H9 (cell line): ENCODE measurements at regions not wholly inside any gene's neighbourhood (a gene's known extent, or its start where the extent isn't known, plus 50 kb on each side); places are given as distances from the start of the nearest gene placed in this dataset.
"Not testable (repeated sequence)": the region's sequence is repeated elsewhere in the genome, so short reads cannot be mapped to it uniquely, and the experiment has no call there.

Source experiments
- DNase-seq: peaks from one replicate; pipeline ENCODE4 v3.0.0-alpha.2; 2017
- H2AFZ ChIP-seq: one replicate; pipeline ENCODE4 v1.6.1; 2013; ENCODE audit warnings: mild to moderate bottlenecking, low read length, control low read depth, moderate library complexity
- H2AK5ac ChIP-seq: 2 replicates; pipeline ENCODE4 v1.6.1; 2013; ENCODE audit warnings: low read length, control low read depth, mixed read lengths; ENCODE audit not compliant: insufficient read length
- H2BK120ac ChIP-seq: one replicate; pipeline ENCODE4 v1.6.1; 2013; ENCODE audit warnings: low read depth, mild to moderate bottlenecking, low read length, control low read depth, inconsistent platforms; ENCODE audit not compliant: poor library complexity, severe bottlenecking
- H2BK12ac ChIP-seq: 2 replicates; pipeline ENCODE4 v1.6.1; 2013; ENCODE audit warnings: low read length, control low read depth, mixed read lengths, low read depth; ENCODE audit not compliant: insufficient read length
- H2BK15ac ChIP-seq: 2 replicates; pipeline ENCODE4 v1.6.1; 2013; ENCODE audit warnings: low read depth, low read length, control low read depth
- H2BK20ac ChIP-seq: one replicate; pipeline ENCODE4 v1.6.1; 2013; ENCODE audit warnings: low read depth, mild to moderate bottlenecking, low read length, control low read depth, inconsistent platforms; ENCODE audit not compliant: poor library complexity, severe bottlenecking
- H2BK5ac ChIP-seq: 2 replicates; pipeline ENCODE4 v1.6.1; 2013; ENCODE audit warnings: low read length, control low read depth, mixed read lengths; ENCODE audit not compliant: insufficient read length
- H3K14ac ChIP-seq: 2 replicates; pipeline ENCODE4 v1.6.1; 2013; ENCODE audit warnings: low read length, control low read depth; ENCODE audit not compliant: insufficient read depth
- H3K18ac ChIP-seq: 2 replicates; pipeline ENCODE4 v1.6.1; 2013; ENCODE audit warnings: low read depth, mild to moderate bottlenecking, mixed read lengths, low read length, control low read depth; ENCODE audit not compliant: insufficient read length
- H3K23ac ChIP-seq: 2 replicates; pipeline ENCODE4 v1.6.1; 2013; ENCODE audit warnings: low read length, control low read depth, mixed read lengths, low read depth; ENCODE audit not compliant: insufficient read length
- H3K23me2 ChIP-seq: 2 replicates; pipeline ENCODE4 v1.6.1; 2013; ENCODE audit warnings: low read depth, mild to moderate bottlenecking, mixed read lengths, low read length, control low read depth; ENCODE audit not compliant: insufficient read length, poor library complexity, severe bottlenecking
- H3K27ac ChIP-seq: 2 replicates; pipeline ENCODE4 v1.5.1; 2013; ENCODE audit warnings: low read length, control low read depth, mixed read lengths, low read depth; ENCODE audit not compliant: insufficient read length
- H3K27me3 ChIP-seq: 2 replicates; pipeline ENCODE4 v1.6.1; 2013; ENCODE audit warnings: low read length, control low read depth, inconsistent platforms; ENCODE audit not compliant: insufficient read depth
- H3K4ac ChIP-seq: 2 replicates; pipeline ENCODE4 v1.6.1; 2013; ENCODE audit warnings: low read depth, mild to moderate bottlenecking, control low read depth, inconsistent platforms, low read length, moderate library complexity
- H3K4me1 ChIP-seq: 2 replicates; pipeline ENCODE4 v1.6.1; 2013; ENCODE audit warnings: low read length, control low read depth, inconsistent platforms; ENCODE audit not compliant: insufficient read depth
- H3K4me2 ChIP-seq: 2 replicates; pipeline ENCODE4 v1.6.1; 2013; ENCODE audit warnings: low read length, control low read depth, mixed read lengths; ENCODE audit not compliant: insufficient read length, insufficient read depth
- H3K56ac ChIP-seq: 2 replicates; pipeline ENCODE4 v1.6.1; 2013; ENCODE audit warnings: low read depth, mild to moderate bottlenecking, mixed read lengths, low read length, control low read depth; ENCODE audit not compliant: insufficient read length
- H3K79me1 ChIP-seq: 2 replicates; pipeline ENCODE4 v1.6.1; 2013; ENCODE audit warnings: low read depth, mild to moderate bottlenecking, moderate library complexity, low read length, control low read depth, inconsistent platforms; ENCODE audit not compliant: insufficient read depth, poor library complexity, severe bottlenecking
- H3K79me2 ChIP-seq: 2 replicates; pipeline ENCODE4 v1.6.1; 2013; ENCODE audit warnings: low read length, control low read depth, inconsistent platforms; ENCODE audit not compliant: insufficient read depth
- H3K9ac ChIP-seq: 2 replicates; pipeline ENCODE4 v1.6.1; 2013; ENCODE audit warnings: low read length, control low read depth, mixed read lengths; ENCODE audit not compliant: insufficient read length; ENCODE audit errors: extremely low read depth
- H3K9me3 ChIP-seq: one replicate; pipeline ENCODE4 v1.6.1; 2013; ENCODE audit warnings: low read depth, low read length, inconsistent platforms; ENCODE audit not compliant: control insufficient read depth
- H3T11ph ChIP-seq: one replicate; pipeline ENCODE4 v1.6.1; 2013; ENCODE audit warnings: mild to moderate bottlenecking, low read length, control low read depth, inconsistent platforms
- H4K20me1 ChIP-seq: one replicate; pipeline ENCODE4 v1.6.1; 2013; ENCODE audit not compliant: control insufficient read depth, insufficient read length, insufficient read depth
- H4K5ac ChIP-seq: 2 replicates; pipeline ENCODE4 v1.6.1; 2013; ENCODE audit warnings: low read depth, mild to moderate bottlenecking, mixed read lengths, low read length, control low read depth; ENCODE audit not compliant: insufficient read length
- H4K8ac ChIP-seq: replicated peaks from 2 replicates; pipeline ENCODE4 v1.6.1; 2013; ENCODE audit warnings: low read length, control low read depth, mixed read lengths, low read depth; ENCODE audit not compliant: insufficient read length
- H4K91ac ChIP-seq: 2 replicates; pipeline ENCODE4 v1.6.1; 2013; ENCODE audit warnings: low read depth, mild to moderate bottlenecking, moderate library complexity, mixed read lengths, low read length, control low read depth; ENCODE audit not compliant: insufficient read length
- H3K27ac Mint-ChIP-seq, 3 experiments: 2 replicates in 2 of 3; 3 replicates in 1 of 3; pipeline ENCODE4 v1.8.0; 2020 to 2021; ENCODE audit warnings: mixed read lengths in 3 of 3, mild to moderate bottlenecking in 1 of 3, moderate library complexity in 1 of 3
- H3K27me3 Mint-ChIP-seq: 2 replicates; pipeline ENCODE4 v1.8.0; 2021; ENCODE audit warnings: low read depth, mild to moderate bottlenecking, moderate library complexity, mixed read lengths
- H3K36me3 Mint-ChIP-seq, 3 experiments: 2 replicates in 2 of 3; 3 replicates in 1 of 3; pipeline ENCODE4 v1.8.0; 2020 to 2021; ENCODE audit warnings: low read depth in 3 of 3, mixed read lengths in 3 of 3; ENCODE audit not compliant: insufficient read depth in 1 of 3
- H3K4me1 Mint-ChIP-seq, 2 experiments: 2 replicates each; pipeline ENCODE4 v1.8.0; 2020; ENCODE audit warnings: mixed read lengths in 2 of 2
- H3K4me3 Mint-ChIP-seq, 2 experiments: 2 replicates in 1 of 2; 3 replicates in 1 of 2; pipeline ENCODE4 v1.8.0; 2020 to 2021; ENCODE audit warnings: mild to moderate bottlenecking in 2 of 2, mixed read lengths in 2 of 2, moderate library complexity in 1 of 2
- H3K9me3 Mint-ChIP-seq, 2 experiments: 2 replicates in 1 of 2; 3 replicates in 1 of 2; pipeline ENCODE4 v1.8.0; 2020; ENCODE audit warnings: mild to moderate bottlenecking in 2 of 2, mixed read lengths in 2 of 2, moderate library complexity in 1 of 2
- WGBS: extraction: QIAGEN DNeasy Blood & Tissue Kit; methylation state at CpG from one replicate; pipeline ENCODE4 v1.1.7; 2013; ENCODE audit warnings: missing lambda C conversion rate, low lambda C conversion rate, mixed read lengths; ENCODE audit not compliant: insufficient read length; ENCODE audit errors: extremely low coverage; 5-methylcytosine and 5-hydroxymethylcytosine counted together

GRCh38 chr20:28593383-28593782, 2664.1 kb upstream of the DEFB115 start:
- not testable (repeated sequence) for H3K79me1 ChIP-seq, H3K36me3 Mint-ChIP-seq, H3K14ac ChIP-seq, H3K18ac ChIP-seq, H3K79me2 ChIP-seq, H2AFZ ChIP-seq, H3K23me2 ChIP-seq, DNase-seq, H3K27me3 ChIP-seq, H3T11ph ChIP-seq, H2AK5ac ChIP-seq, H3K4me1 ChIP-seq, H4K8ac ChIP-seq, H2BK12ac ChIP-seq, H3K9me3 ChIP-seq, H3K4me1 Mint-ChIP-seq, H3K27ac ChIP-seq, H3K4ac ChIP-seq, H2BK15ac ChIP-seq, H3K23ac ChIP-seq, H3K4me3 Mint-ChIP-seq, H3K4me2 ChIP-seq, H4K5ac ChIP-seq, H3K27me3 Mint-ChIP-seq, H2BK120ac ChIP-seq, H3K27ac Mint-ChIP-seq, H3K56ac ChIP-seq, H3K9ac ChIP-seq, H2BK20ac ChIP-seq, H4K91ac ChIP-seq, H4K20me1 ChIP-seq, H2BK5ac ChIP-seq
- WGBS = no CpG with 5 or more reads among the region's 4 CpGs
- H3K9me3 Mint-ChIP-seq = peaks cover 64 to 74% of the 10 kb centered on the region in 2 experiments

GRCh38 chr20:28594476-28594875, 2663.0 kb upstream of the DEFB115 start:
- H2BK5ac ChIP-seq, H3K27ac Mint-ChIP-seq, H2BK20ac ChIP-seq, H3K4me3 Mint-ChIP-seq, H3K9me3 ChIP-seq, H4K5ac ChIP-seq, H3K23me2 ChIP-seq, H2BK12ac ChIP-seq, H3K23ac ChIP-seq, H3K18ac ChIP-seq, H3K9ac ChIP-seq, H3K79me1 ChIP-seq, H3K4me1 ChIP-seq, H2AFZ ChIP-seq, H3K56ac ChIP-seq, H3K27ac ChIP-seq, H2AK5ac ChIP-seq, H4K20me1 ChIP-seq, H3K4me2 ChIP-seq, H3K27me3 ChIP-seq, H3K4me1 Mint-ChIP-seq, H3K4ac ChIP-seq, H3K14ac ChIP-seq, H3K27me3 Mint-ChIP-seq, H3K36me3 Mint-ChIP-seq, H3T11ph ChIP-seq, H3K79me2 ChIP-seq, H2BK15ac ChIP-seq, H4K91ac ChIP-seq, H2BK120ac ChIP-seq, H4K8ac ChIP-seq, DNase-seq: not testable (repeated sequence)
- H3K9me3 Mint-ChIP-seq = peaks cover 58 to 73% of the 10 kb centered on the region in 2 experiments
- no CpG with 5 or more reads among the region's 7 CpGs for WGBS
